ENCODE measurements at regions not wholly inside any gene's neighbourhood (a gene's known extent, or its start where the extent isn't known, plus 50 kb on each side); places are given as distances from the start of the nearest gene placed in this dataset.

GRCh38 chr10:23918839-23919238, 290.1 kb upstream of the KIAA1217 start:
- no peak for TF ChIP-seq CTCF (IDR thresholded peaks at IDR 0.05)
- TF ChIP-seq POLR2A (IDR thresholded peaks at IDR 0.05), result no peak

Measured in prostate gland (tissue), 2 donors.